ENCODE measurements at regions not wholly inside any gene's neighbourhood (a gene's known extent, or its start where the extent isn't known, plus 50 kb on each side); places are given as distances from the start of the nearest gene placed in this dataset.

- FAIRE-seq (no peak), DNase-seq (ENCODE audit: insufficient read length, low spot score) (no peak)
- TF ChIP-seq CTCF (IDR thresholded peaks at IDR 0.05; ENCODE audit: insufficient read depth, missing control alignments): no peak
Measured at GRCh38 chr11:123272565-123272964, 77.5 kb upstream of the CLMP start.

- FAIRE-seq (no peak), DNase-seq (ENCODE audit: insufficient read length, low spot score) (no peak)
- no peak for TF ChIP-seq CTCF (IDR thresholded peaks at IDR 0.05; ENCODE audit: insufficient read depth, missing control alignments)
Measured at GRCh38 chr11:123268156-123268555, 73.1 kb upstream of the CLMP start.

GRCh38 chr11:123265951-123266350 is 70.9 kb upstream of the CLMP start:
- DNase-seq (ENCODE audit: insufficient read length, low spot score) (no peak), FAIRE-seq (no peak)
- no peak for TF ChIP-seq CTCF (IDR thresholded peaks at IDR 0.05; ENCODE audit: insufficient read depth, missing control alignments)

- FAIRE-seq (no peak), DNase-seq (ENCODE audit: insufficient read length, low spot score) (no peak)
- TF ChIP-seq CTCF (IDR thresholded peaks at IDR 0.05; ENCODE audit: insufficient read depth, missing control alignments): no peak
Measured at GRCh38 chr11:123264431-123264780, 69.4 kb upstream of the CLMP start.

- FAIRE-seq (no peak), DNase-seq (ENCODE audit: insufficient read length, low spot score) (peak; percentile 50)
- peak; percentile 74 for TF ChIP-seq CTCF (IDR thresholded peaks at IDR 0.05; ENCODE audit: insufficient read depth, missing control alignments)
Measured at GRCh38 chr11:123261345-123262106, 66.5 kb upstream of the CLMP start.

- no peak for FAIRE-seq
- TF ChIP-seq CTCF (IDR thresholded peaks at IDR 0.05; ENCODE audit: insufficient read depth, missing control alignments): no peak
Measured at GRCh38 chr11:123260511-123261211, 65.6 kb upstream of the CLMP start.

GRCh38 chr11:123258877-123259276 is 63.8 kb upstream of the CLMP start:
- TF ChIP-seq CTCF (IDR thresholded peaks at IDR 0.05; ENCODE audit: insufficient read depth, missing control alignments): no peak
- FAIRE-seq (no peak), DNase-seq (ENCODE audit: insufficient read length, low spot score) (no peak)

More at GRCh38 chr11:123260511-123261211, 65.6 kb upstream of the CLMP start:
- no peak for DNase-seq (ENCODE audit: insufficient read length, low spot score)
